ENCODE measurements at regions not wholly inside any gene's neighbourhood (a gene's known extent, or its start where the extent isn't known, plus 50 kb on each side); places are given as distances from the start of the nearest gene placed in this dataset.

GRCh38 chr1:212507369-212507768, 74.6 kb downstream of the NENF start:
- Histone ChIP-seq H3K4me2 (ENCODE audit: low read length) (no peak overlapping the region), H3K36me3 (ENCODE audit: control insufficient read depth, insufficient read depth, low read length) (no peaks in the 10 kb centered on the region), H3K9me3 (ENCODE audit: control insufficient read depth, low read length) (no peaks in the 10 kb centered on the region), H3K27me3 (ENCODE audit: control insufficient read depth, insufficient read depth, low read length) (no peaks in the 10 kb centered on the region), H3K4me3 (ENCODE audit: low read depth, low read length) (no peak overlapping the region), H2AFZ (no peak overlapping the region), H3K27ac (no peak overlapping the region), H3K79me2 (no peaks in the 10 kb centered on the region), H3K9ac (no peak overlapping the region), H3K4me1 (no peaks in the 10 kb centered on the region)
- TF ChIP-seq CTCF (IDR thresholded peaks at IDR 0.05) = no peak

GRCh38 chr1:212512816-212513559, 80.3 kb downstream of the NENF start:
- H3K27ac ChIP-seq = no peak overlapping the region
- TF ChIP-seq CTCF (IDR thresholded peaks at IDR 0.05) = no peak
- no peaks in the 10 kb centered on the region for H3K36me3 ChIP-seq (ENCODE audit: control insufficient read depth, insufficient read depth, low read length)
- no peaks in the 10 kb centered on the region for H3K79me2 ChIP-seq
- peaks cover 3% of the 10 kb centered on the region for H3K4me1 ChIP-seq
- no peak overlapping the region for H2AFZ ChIP-seq
- H3K9me3 ChIP-seq (ENCODE audit: control insufficient read depth, low read length) = no peaks in the 10 kb centered on the region
- H3K4me3 ChIP-seq (ENCODE audit: low read depth, low read length) = no peak overlapping the region
- no peak overlapping the region for H3K4me2 ChIP-seq (ENCODE audit: low read length)
- H3K9ac ChIP-seq = no peak overlapping the region
- no peaks in the 10 kb centered on the region for H3K27me3 ChIP-seq (ENCODE audit: control insufficient read depth, insufficient read depth, low read length)

GRCh38 chr1:212513586-212513985, 80.9 kb downstream of the NENF start:
- Histone ChIP-seq H3K9me3 (ENCODE audit: control insufficient read depth, low read length) (no peaks in the 10 kb centered on the region), H3K9ac (no peak overlapping the region), H3K4me1 (peaks cover 3% of the 10 kb centered on the region), H3K4me3 (ENCODE audit: low read depth, low read length) (no peak overlapping the region), H3K4me2 (ENCODE audit: low read length) (no peak overlapping the region), H3K27me3 (ENCODE audit: control insufficient read depth, insufficient read depth, low read length) (no peaks in the 10 kb centered on the region), H3K27ac (no peak overlapping the region), H2AFZ (no peak overlapping the region), H3K79me2 (no peaks in the 10 kb centered on the region), H3K36me3 (ENCODE audit: control insufficient read depth, insufficient read depth, low read length) (no peaks in the 10 kb centered on the region)
- TF ChIP-seq CTCF (IDR thresholded peaks at IDR 0.05) = no peak

- H3K79me2 ChIP-seq = no peaks in the 10 kb centered on the region
- no peak overlapping the region for H3K9ac ChIP-seq
- H3K9me3 ChIP-seq (ENCODE audit: control insufficient read depth, low read length) = no peaks in the 10 kb centered on the region
- H3K4me1 ChIP-seq = peaks cover 3% of the 10 kb centered on the region
- TF ChIP-seq CTCF (IDR thresholded peaks at IDR 0.05) = no peak
- peak overlapping the region; percentile 22 for H2AFZ ChIP-seq
- H3K27me3 ChIP-seq (ENCODE audit: control insufficient read depth, insufficient read depth, low read length) = no peaks in the 10 kb centered on the region
- no peak overlapping the region for H3K27ac ChIP-seq
- H3K4me3 ChIP-seq (ENCODE audit: low read depth, low read length) = no peak overlapping the region
- H3K36me3 ChIP-seq (ENCODE audit: control insufficient read depth, insufficient read depth, low read length) = no peaks in the 10 kb centered on the region
- H3K4me2 ChIP-seq (ENCODE audit: low read length) = peak overlapping the region; percentile 20
These were observed 81.4 kb downstream of the NENF start for GRCh38 chr1:212514056-212514614.

GRCh38 chr1:212514782-212515181, 82.1 kb downstream of the NENF start:
- H3K79me2 ChIP-seq = no peaks in the 10 kb centered on the region
- no peak for TF ChIP-seq CTCF (IDR thresholded peaks at IDR 0.05)
- no peaks in the 10 kb centered on the region for H3K36me3 ChIP-seq (ENCODE audit: control insufficient read depth, insufficient read depth, low read length)
- peaks cover 3% of the 10 kb centered on the region for H3K4me1 ChIP-seq
- no peaks in the 10 kb centered on the region for H3K9me3 ChIP-seq (ENCODE audit: control insufficient read depth, low read length)
- no peak overlapping the region for H3K4me2 ChIP-seq (ENCODE audit: low read length)
- H3K27me3 ChIP-seq (ENCODE audit: control insufficient read depth, insufficient read depth, low read length) = no peaks in the 10 kb centered on the region
- no peak overlapping the region for H2AFZ ChIP-seq
- no peak overlapping the region for H3K27ac ChIP-seq
- H3K4me3 ChIP-seq (ENCODE audit: low read depth, low read length) = no peak overlapping the region
- no peak overlapping the region for H3K9ac ChIP-seq

Measured in parathyroid adenoma (tissue), 2 donors.